ENCODE measurements at regions not wholly inside any gene's neighbourhood (a gene's known extent, or its start where the extent isn't known, plus 50 kb on each side); places are given as distances from the start of the nearest gene placed in this dataset.

GRCh38 chr1:48068206-48068605 is 71.0 kb upstream of the TRABD2B start:
- Histone ChIP-seq H3K79me2 (replicated peaks; ENCODE audit: insufficient read depth) (no peaks in the 10 kb centered on the region), H3K36me3 (ENCODE audit: insufficient read depth) (no peaks in the 10 kb centered on the region), H4K20me1 (replicated peaks; ENCODE audit: insufficient read depth) (no peaks in the 10 kb centered on the region), H3K4me3 (no peak overlapping the region), H2AFZ (no peak overlapping the region), H3F3A (replicated peaks; ENCODE audit: low read depth) (no peaks in the 10 kb centered on the region), H3K4me1 (ENCODE audit: insufficient read depth) (no peaks in the 10 kb centered on the region), H3K27me3 (ENCODE audit: insufficient read depth) (no peaks in the 10 kb centered on the region), H3K27ac (ENCODE audit: low read depth) (no peak overlapping the region), H3K4me2 (no peak overlapping the region), H3K9me2 (ENCODE audit: insufficient read depth) (peaks cover 17% of the 10 kb centered on the region)
- Mint-ChIP-seq H3K27ac (no peak overlapping the region), H3K4me3 (no peak overlapping the region), H3K4me1 (no peaks in the 10 kb centered on the region; the same call in 2 of the 3 replicates), H3K27me3 (ENCODE audit: insufficient read depth, low read depth, poor library complexity) (peaks cover 3% of the 10 kb centered on the region), H3K36me3 (ENCODE audit: low read depth) (no peaks in the 10 kb centered on the region), H3K9me3 (no peaks in the 10 kb centered on the region; the same call in 2 of the 3 replicates)
- TF ChIP-seq STAT1 (IDR thresholded peaks at IDR 0.05; ENCODE audit: unreplicated experiment) = no peak
- TF ChIP-seq, protein P1, sequence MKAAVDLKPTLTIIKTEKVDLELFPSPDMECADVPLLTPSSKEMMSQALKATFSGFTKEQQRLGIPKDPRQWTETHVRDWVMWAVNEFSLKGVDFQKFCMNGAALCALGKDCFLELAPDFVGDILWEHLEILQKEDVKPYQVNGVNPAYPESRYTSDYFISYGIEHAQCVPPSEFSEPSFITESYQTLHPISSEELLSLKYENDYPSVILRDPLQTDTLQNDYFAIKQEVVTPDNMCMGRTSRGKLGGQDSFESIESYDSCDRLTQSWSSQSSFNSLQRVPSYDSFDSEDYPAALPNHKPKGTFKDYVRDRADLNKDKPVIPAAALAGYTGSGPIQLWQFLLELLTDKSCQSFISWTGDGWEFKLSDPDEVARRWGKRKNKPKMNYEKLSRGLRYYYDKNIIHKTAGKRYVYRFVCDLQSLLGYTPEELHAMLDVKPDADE (IDR thresholded peaks at IDR 0.05) = no peak
- TF ChIP-seq EZH2phosphoT487 (IDR thresholded peaks at IDR 0.05; ENCODE audit: unreplicated experiment) = no peak
- TF ChIP-seq, protein P2, sequence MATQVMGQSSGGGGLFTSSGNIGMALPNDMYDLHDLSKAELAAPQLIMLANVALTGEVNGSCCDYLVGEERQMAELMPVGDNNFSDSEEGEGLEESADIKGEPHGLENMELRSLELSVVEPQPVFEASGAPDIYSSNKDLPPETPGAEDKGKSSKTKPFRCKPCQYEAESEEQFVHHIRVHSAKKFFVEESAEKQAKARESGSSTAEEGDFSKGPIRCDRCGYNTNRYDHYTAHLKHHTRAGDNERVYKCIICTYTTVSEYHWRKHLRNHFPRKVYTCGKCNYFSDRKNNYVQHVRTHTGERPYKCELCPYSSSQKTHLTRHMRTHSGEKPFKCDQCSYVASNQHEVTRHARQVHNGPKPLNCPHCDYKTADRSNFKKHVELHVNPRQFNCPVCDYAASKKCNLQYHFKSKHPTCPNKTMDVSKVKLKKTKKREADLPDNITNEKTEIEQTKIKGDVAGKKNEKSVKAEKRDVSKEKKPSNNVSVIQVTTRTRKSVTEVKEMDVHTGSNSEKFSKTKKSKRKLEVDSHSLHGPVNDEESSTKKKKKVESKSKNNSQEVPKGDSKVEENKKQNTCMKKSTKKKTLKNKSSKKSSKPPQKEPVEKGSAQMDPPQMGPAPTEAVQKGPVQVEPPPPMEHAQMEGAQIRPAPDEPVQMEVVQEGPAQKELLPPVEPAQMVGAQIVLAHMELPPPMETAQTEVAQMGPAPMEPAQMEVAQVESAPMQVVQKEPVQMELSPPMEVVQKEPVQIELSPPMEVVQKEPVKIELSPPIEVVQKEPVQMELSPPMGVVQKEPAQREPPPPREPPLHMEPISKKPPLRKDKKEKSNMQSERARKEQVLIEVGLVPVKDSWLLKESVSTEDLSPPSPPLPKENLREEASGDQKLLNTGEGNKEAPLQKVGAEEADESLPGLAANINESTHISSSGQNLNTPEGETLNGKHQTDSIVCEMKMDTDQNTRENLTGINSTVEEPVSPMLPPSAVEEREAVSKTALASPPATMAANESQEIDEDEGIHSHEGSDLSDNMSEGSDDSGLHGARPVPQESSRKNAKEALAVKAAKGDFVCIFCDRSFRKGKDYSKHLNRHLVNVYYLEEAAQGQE (IDR thresholded peaks at IDR 0.05; ENCODE audit: unreplicated experiment) = no peak
- no peak for TF ChIP-seq ZNF331 (CRISPR knock-in tag; IDR thresholded peaks at IDR 0.05; ENCODE audit: low read depth)
- DNase-seq (ENCODE audit: low spot score) = no peak
- ATAC-seq = no peak

- Histone ChIP-seq H3K4me1 (ENCODE audit: insufficient read depth) (no peaks in the 10 kb centered on the region), H2AFZ (no peak overlapping the region), H3K4me3 (no peak overlapping the region), H3K4me2 (no peak overlapping the region), H3K9me2 (ENCODE audit: insufficient read depth) (peaks cover 17% of the 10 kb centered on the region), H3K27ac (ENCODE audit: low read depth) (no peak overlapping the region), H3K36me3 (ENCODE audit: insufficient read depth) (no peaks in the 10 kb centered on the region), H3K27me3 (ENCODE audit: insufficient read depth) (no peaks in the 10 kb centered on the region), H3K79me2 (replicated peaks; ENCODE audit: insufficient read depth) (no peaks in the 10 kb centered on the region), H3F3A (replicated peaks; ENCODE audit: low read depth) (no peaks in the 10 kb centered on the region), H4K20me1 (replicated peaks; ENCODE audit: insufficient read depth) (no peaks in the 10 kb centered on the region)
- ATAC-seq (no peak), DNase-seq (ENCODE audit: low spot score) (no peak)
- TF ChIP-seq STAT1 (IDR thresholded peaks at IDR 0.05; ENCODE audit: unreplicated experiment) = no peak
- TF ChIP-seq, protein P3, sequence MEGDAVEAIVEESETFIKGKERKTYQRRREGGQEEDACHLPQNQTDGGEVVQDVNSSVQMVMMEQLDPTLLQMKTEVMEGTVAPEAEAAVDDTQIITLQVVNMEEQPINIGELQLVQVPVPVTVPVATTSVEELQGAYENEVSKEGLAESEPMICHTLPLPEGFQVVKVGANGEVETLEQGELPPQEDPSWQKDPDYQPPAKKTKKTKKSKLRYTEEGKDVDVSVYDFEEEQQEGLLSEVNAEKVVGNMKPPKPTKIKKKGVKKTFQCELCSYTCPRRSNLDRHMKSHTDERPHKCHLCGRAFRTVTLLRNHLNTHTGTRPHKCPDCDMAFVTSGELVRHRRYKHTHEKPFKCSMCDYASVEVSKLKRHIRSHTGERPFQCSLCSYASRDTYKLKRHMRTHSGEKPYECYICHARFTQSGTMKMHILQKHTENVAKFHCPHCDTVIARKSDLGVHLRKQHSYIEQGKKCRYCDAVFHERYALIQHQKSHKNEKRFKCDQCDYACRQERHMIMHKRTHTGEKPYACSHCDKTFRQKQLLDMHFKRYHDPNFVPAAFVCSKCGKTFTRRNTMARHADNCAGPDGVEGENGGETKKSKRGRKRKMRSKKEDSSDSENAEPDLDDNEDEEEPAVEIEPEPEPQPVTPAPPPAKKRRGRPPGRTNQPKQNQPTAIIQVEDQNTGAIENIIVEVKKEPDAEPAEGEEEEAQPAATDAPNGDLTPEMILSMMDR (conservative IDR thresholded peaks at IDR 0.05; ENCODE audit: low read depth in 2 of 2) = no peak
- no peak for TF ChIP-seq NANOG (IDR thresholded peaks at IDR 0.05; ENCODE audit: borderline replicate concordance)
- no peak for TF ChIP-seq ZNF114 (CRISPR knock-in tag; IDR thresholded peaks at IDR 0.05)
- TF ChIP-seq, protein P2 (IDR thresholded peaks at IDR 0.05; ENCODE audit: unreplicated experiment) = no peak
- TF ChIP-seq EZH2phosphoT487 (IDR thresholded peaks at IDR 0.05; ENCODE audit: unreplicated experiment) = no peak
- TF ChIP-seq EZH2 (IDR thresholded peaks at IDR 0.05; ENCODE audit: low read depth, unreplicated experiment) = no peak
- no peak for TF ChIP-seq CREB1 (CRISPR knock-in tag; IDR thresholded peaks at IDR 0.05; ENCODE audit: low read depth)
- TF ChIP-seq, protein P1 (IDR thresholded peaks at IDR 0.05) = no peak
- no peak for TF ChIP-seq ZNF331 (CRISPR knock-in tag; IDR thresholded peaks at IDR 0.05; ENCODE audit: low read depth)
- H3K4me1 Mint-ChIP-seq = no peaks in the 10 kb centered on the region
- no peak overlapping the region for H3K27ac Mint-ChIP-seq
- H3K4me3 Mint-ChIP-seq = no peak overlapping the region
- H3K9me3 Mint-ChIP-seq = no peaks in the 10 kb centered on the region; the same call in 2 of the 3 replicates
- H3K36me3 Mint-ChIP-seq (ENCODE audit: low read depth) = no peaks in the 10 kb centered on the region
- H3K27me3 Mint-ChIP-seq (ENCODE audit: insufficient read depth, low read depth, poor library complexity) = peaks cover 3% of the 10 kb centered on the region
Measured at GRCh38 chr1:48066936-48067335, 69.8 kb upstream of the TRABD2B start.
